ENCODE measurements at regions not wholly inside any gene's neighbourhood (a gene's known extent, or its start where the extent isn't known, plus 50 kb on each side); places are given as distances from the start of the nearest gene placed in this dataset.
"Not testable (repeated sequence)": the region's sequence is repeated elsewhere in the genome, so short reads cannot be mapped to it uniquely, and the experiment has no call there.

DNA sequence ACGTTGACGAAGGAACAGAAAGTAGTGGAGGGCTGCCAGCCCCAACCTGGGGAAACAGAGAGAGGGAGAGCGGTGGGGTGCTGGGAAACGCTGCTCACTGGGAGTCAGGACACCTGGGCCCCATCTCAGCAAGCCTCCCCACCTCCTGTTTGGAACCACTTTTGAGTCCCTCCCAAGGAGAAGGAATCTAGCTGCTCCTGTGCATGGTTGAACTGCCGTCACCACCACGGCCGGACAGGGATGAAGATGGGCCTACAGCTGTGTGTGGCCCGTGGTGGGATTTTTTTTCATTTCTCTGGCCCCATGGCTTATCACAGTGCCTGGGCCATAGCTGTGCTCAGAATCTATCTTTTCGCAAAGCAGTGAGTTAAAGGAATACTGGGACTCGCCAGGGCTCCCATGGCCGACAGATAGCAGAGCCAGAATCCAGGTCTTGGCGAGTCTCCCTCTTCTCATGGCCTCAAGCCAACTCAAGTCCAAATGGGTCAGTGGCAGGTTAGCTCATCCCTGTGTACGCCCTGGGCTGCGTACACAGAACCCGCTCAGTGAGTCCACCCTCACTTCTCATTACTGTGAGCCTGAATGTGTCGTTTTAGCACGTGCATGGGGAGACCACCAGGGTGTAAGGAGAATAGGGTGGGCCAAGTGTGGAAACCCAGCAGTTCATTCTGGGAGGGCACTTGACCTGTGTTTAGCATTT lies 271.2 kb downstream of the FAM43A start:
- Histone ChIP-seq H3K27ac (no peak overlapping the region), H3K4me3 (no peak overlapping the region), H3K36me3 (no peaks in the 10 kb centered on the region), H3K27me3 (no peaks in the 10 kb centered on the region), H3K9me3 (no peaks in the 10 kb centered on the region), H3K4me1 (peaks cover 0 to 7% (median 0%) of the 10 kb centered on the region in 4 donors)
- intact Hi-C loops (cut with DNase I; ENCODE audit: low total_unique reads) = no loop called here
- DNase-seq = no peak
- WGBS, 2 donors (ENCODE audit: low coverage in 1 of 2) = 88 to 100% methylated on average over 1 to 17 of the region's 17 CpGs
- in situ Hi-C loops (cut with MboI; ENCODE audit: low pct_ligation_motif_present in 1 of 4, low pct_unique_long_range_greater_than_20kb in 1 of 4, low sequenced_read_pairs in 3 of 4) = loop anchor here in 1 of 4 donors (25.0 kb wide), 1 partner anchor 270 kb away; the partner anchor contains the start of gene FAM43A
- TF ChIP-seq POLR2AphosphoS5 (IDR thresholded peaks at IDR 0.05) (no peak), POLR2A (IDR thresholded peaks at IDR 0.05) (no peak), EP300 (IDR thresholded peaks at IDR 0.05; ENCODE audit: low read depth) (no peak)
- TF ChIP-seq, protein P1, sequence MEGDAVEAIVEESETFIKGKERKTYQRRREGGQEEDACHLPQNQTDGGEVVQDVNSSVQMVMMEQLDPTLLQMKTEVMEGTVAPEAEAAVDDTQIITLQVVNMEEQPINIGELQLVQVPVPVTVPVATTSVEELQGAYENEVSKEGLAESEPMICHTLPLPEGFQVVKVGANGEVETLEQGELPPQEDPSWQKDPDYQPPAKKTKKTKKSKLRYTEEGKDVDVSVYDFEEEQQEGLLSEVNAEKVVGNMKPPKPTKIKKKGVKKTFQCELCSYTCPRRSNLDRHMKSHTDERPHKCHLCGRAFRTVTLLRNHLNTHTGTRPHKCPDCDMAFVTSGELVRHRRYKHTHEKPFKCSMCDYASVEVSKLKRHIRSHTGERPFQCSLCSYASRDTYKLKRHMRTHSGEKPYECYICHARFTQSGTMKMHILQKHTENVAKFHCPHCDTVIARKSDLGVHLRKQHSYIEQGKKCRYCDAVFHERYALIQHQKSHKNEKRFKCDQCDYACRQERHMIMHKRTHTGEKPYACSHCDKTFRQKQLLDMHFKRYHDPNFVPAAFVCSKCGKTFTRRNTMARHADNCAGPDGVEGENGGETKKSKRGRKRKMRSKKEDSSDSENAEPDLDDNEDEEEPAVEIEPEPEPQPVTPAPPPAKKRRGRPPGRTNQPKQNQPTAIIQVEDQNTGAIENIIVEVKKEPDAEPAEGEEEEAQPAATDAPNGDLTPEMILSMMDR (IDR thresholded peaks at IDR 0.05) = no peak

DNA sequence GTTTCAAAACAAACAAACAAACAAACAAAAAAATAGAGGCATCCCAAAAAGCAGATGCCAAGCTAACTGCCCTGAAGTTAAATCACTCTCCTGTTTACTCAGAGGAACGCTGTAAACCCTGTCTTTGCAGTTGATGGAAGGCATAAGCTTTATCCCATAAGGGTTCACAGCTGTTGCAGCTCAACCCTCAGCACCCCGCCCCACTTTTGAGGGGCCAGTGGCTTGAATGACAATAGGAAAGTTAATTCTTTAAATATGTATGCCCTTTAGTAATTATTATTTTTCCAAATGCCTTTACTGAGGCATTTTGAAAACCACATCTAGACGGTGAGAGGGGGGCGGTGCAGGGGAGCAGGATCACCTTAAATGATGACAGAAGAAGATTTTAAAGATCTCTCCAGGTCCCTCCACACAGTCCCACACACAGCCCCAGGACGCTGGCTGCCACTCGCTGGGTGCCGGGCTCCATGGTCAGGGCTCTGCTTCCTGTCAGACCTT lies 272.1 kb downstream of the FAM43A start:
- in situ Hi-C loops (cut with MboI; ENCODE audit: low pct_ligation_motif_present in 1 of 4, low pct_unique_long_range_greater_than_20kb in 1 of 4, low sequenced_read_pairs in 3 of 4) (loop anchor here in 1 of 4 donors (25.0 kb wide), 1 partner anchor 270 kb away; the partner anchor contains the start of gene FAM43A), intact Hi-C loops (cut with DNase I; ENCODE audit: low total_unique reads) (no loop called here)
- Histone ChIP-seq H3K36me3 (no peaks in the 10 kb centered on the region), H3K9me3 (no peaks in the 10 kb centered on the region), H3K4me3 (no peak overlapping the region), H3K27me3 (no peaks in the 10 kb centered on the region), H3K27ac (no peak overlapping the region), H3K4me1 (peaks cover 0 to 2% (median 0%) of the 10 kb centered on the region in 4 donors)
- TF ChIP-seq POLR2A (IDR thresholded peaks at IDR 0.05) (no peak), EP300 (IDR thresholded peaks at IDR 0.05; ENCODE audit: low read depth) (no peak), POLR2AphosphoS5 (IDR thresholded peaks at IDR 0.05) (no peak)
- TF ChIP-seq, protein P1 (IDR thresholded peaks at IDR 0.05) = no peak
- no peak for DNase-seq
- 64 to 72% methylated on average over 3 to 7 of the region's 7 CpGs for WGBS, 2 donors (ENCODE audit: low coverage in 1 of 2)

DNA sequence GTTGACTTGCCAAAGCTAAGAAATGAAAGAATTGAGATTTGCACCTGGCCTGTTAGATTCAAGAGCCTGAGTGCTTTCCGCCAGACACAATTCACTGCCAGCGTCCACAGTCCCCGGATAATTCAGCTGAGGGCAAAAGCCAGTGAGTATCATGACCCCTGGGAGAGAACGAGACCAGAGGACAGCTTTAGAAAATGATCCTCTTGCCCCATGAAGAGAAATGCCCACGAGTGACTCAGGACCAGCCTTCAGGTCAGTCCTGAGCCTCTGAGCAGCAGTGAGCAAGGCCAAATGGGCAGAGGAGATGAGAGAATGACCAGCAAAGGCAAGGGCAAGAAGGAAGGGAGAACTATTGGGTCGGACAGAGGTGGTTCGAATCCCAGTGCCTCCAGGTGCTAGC lies 273.5 kb downstream of the FAM43A start:
- intact Hi-C loops (cut with DNase I; ENCODE audit: low total_unique reads) = no loop called here

DNA sequence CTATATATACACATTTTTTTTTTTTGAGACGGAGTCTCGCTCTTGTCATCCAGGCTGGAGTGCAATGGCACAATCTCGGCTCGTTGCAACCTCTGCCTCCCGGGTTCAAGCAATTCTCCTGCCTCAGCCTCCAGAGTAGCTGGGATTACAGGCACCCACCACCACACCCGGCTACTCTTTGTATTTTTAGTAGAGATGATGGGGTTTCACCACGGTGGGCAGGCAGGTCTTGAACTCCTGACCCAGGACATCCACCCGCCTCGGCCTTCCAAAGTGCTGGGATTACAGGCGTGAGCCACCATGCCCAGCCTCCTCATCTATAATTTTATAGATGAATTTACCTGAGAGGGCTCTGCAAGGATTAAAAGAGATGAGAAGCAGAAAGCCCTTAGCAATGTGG lies 274.0 kb downstream of the FAM43A start:
- H3K4me1 ChIP-seq; H3K27me3 ChIP-seq; H3K27ac ChIP-seq; H3K36me3 ChIP-seq; H3K9me3 ChIP-seq; H3K4me3 ChIP-seq; DNase-seq; intact Hi-C loops (cut with DNase I; ENCODE audit: low total_unique reads): not testable (repeated sequence)
- in situ Hi-C loops (cut with MboI; ENCODE audit: low pct_ligation_motif_present in 1 of 4, low pct_unique_long_range_greater_than_20kb in 1 of 4, low sequenced_read_pairs in 3 of 4) = loop anchor here in 1 of 4 donors (25.0 kb wide), 1 partner anchor 272 kb away; the partner anchor contains the start of gene FAM43A
- WGBS, 2 donors (ENCODE audit: low coverage in 1 of 2) = 90% methylated on average over 10 of the region's 10 CpGs; no CpG with 5 or more reads in 1 of the 2 donors

More for the DNA sequence above, 273.5 kb downstream of the FAM43A start:
- H3K36me3 ChIP-seq = no peaks in the 10 kb centered on the region
- no peaks in the 10 kb centered on the region for H3K4me1 ChIP-seq
- TF ChIP-seq POLR2AphosphoS5 (IDR thresholded peaks at IDR 0.05) (no peak), POLR2A (IDR thresholded peaks at IDR 0.05) (no peak), EP300 (IDR thresholded peaks at IDR 0.05; ENCODE audit: low read depth) (no peak)
- TF ChIP-seq, protein P1 (IDR thresholded peaks at IDR 0.05) = no peak
- DNase-seq = no peak
- in situ Hi-C loops (cut with MboI; ENCODE audit: low pct_ligation_motif_present in 1 of 4, low pct_unique_long_range_greater_than_20kb in 1 of 4, low sequenced_read_pairs in 3 of 4) = loop anchor here in 1 of 4 donors (25.0 kb wide), 1 partner anchor 272 kb away; the partner anchor contains the start of gene FAM43A
- no peaks in the 10 kb centered on the region for H3K9me3 ChIP-seq
- no peak overlapping the region for H3K27ac ChIP-seq
- no peak overlapping the region for H3K4me3 ChIP-seq
- no peaks in the 10 kb centered on the region for H3K27me3 ChIP-seq
- 71 to 84% methylated on average over 7 of the region's 7 CpGs for WGBS, 2 donors (ENCODE audit: low coverage in 1 of 2)

All from transverse colon (tissue), 4 donors.